AG04449 (cell line): ENCODE measurements at regions not wholly inside any gene's neighbourhood (a gene's known extent, or its start where the extent isn't known, plus 50 kb on each side); places are given as distances from the start of the nearest gene placed in this dataset.

Experiments used
- CTCF ChIA-PET: fragments of 350-600 bp; formaldehyde crosslinking; extraction: SDS; loops from one replicate; lab custom pipeline; 2021; ENCODE audit warnings: antibody characterized with exemption; lab: Yijun Ruan, JAX
- POLR2A ChIA-PET: fragments of 400-600, 350-600 bp; formaldehyde crosslinking; extraction: SDS; loops from one replicate; lab custom pipeline; 2020; ENCODE audit warnings: antibody characterized with exemption, inconsistent platforms; lab: Yijun Ruan, JAX
- DNase-seq: peaks from one replicate; pipeline ENCODE4 v3.0.0-alpha.2; 2010; ENCODE audit warnings: low read depth, low spot score
- H3K4me3 ChIP-seq: 2 replicates; pipeline ENCODE4 v1.5.1; 2011; ENCODE audit warnings: low read depth, mild to moderate bottlenecking, control low read depth, low read length
- TF ChIP-seq, protein P1 (sequence below): IDR thresholded peaks from one replicate; pipeline ENCODE4 v1.5.1; 2011; ENCODE audit warnings: mild to moderate bottlenecking, moderate library complexity, low read length, control low read depth, inconsistent platforms; ENCODE audit not compliant: insufficient read depth; ENCODE audit errors: missing control alignments

GRCh38 chr2:154924531-154924930, 226.0 kb downstream of the KCNJ3 start:
- POLR2A ChIA-PET, result no interaction called here
- no peak overlapping the region for H3K4me3 ChIP-seq
- DNase-seq, result no peak
- TF ChIP-seq, protein P1, sequence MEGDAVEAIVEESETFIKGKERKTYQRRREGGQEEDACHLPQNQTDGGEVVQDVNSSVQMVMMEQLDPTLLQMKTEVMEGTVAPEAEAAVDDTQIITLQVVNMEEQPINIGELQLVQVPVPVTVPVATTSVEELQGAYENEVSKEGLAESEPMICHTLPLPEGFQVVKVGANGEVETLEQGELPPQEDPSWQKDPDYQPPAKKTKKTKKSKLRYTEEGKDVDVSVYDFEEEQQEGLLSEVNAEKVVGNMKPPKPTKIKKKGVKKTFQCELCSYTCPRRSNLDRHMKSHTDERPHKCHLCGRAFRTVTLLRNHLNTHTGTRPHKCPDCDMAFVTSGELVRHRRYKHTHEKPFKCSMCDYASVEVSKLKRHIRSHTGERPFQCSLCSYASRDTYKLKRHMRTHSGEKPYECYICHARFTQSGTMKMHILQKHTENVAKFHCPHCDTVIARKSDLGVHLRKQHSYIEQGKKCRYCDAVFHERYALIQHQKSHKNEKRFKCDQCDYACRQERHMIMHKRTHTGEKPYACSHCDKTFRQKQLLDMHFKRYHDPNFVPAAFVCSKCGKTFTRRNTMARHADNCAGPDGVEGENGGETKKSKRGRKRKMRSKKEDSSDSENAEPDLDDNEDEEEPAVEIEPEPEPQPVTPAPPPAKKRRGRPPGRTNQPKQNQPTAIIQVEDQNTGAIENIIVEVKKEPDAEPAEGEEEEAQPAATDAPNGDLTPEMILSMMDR, result no peak
- CTCF ChIA-PET, result no interaction called here

- no peak overlapping the region for H3K4me3 ChIP-seq
- POLR2A ChIA-PET, result no interaction called here
- DNase-seq, result no peak
- TF ChIP-seq, protein P1, result no peak
- CTCF ChIA-PET, result no interaction called here
Measured at GRCh38 chr2:154914561-154914960, 216.1 kb downstream of the KCNJ3 start.

- DNase-seq, result no peak
- POLR2A ChIA-PET, result no interaction called here
- CTCF ChIA-PET, result no interaction called here
- H3K4me3 ChIP-seq, result no peak overlapping the region
- TF ChIP-seq, protein P1, result no peak
Measured at GRCh38 chr2:154912215-154912614, 213.7 kb downstream of the KCNJ3 start.

GRCh38 chr2:154911729-154912128, 213.2 kb downstream of the KCNJ3 start:
- DNase-seq, result no peak
- ChIA-PET CTCF (no interaction called here), POLR2A (no interaction called here)
- no peak overlapping the region for H3K4me3 ChIP-seq
- TF ChIP-seq, protein P1, result no peak

- no peak for DNase-seq
- no peak overlapping the region for H3K4me3 ChIP-seq
- ChIA-PET POLR2A (no interaction called here), CTCF (no interaction called here)
- TF ChIP-seq, protein P1, result no peak
Measured at GRCh38 chr2:154910701-154911100, 212.2 kb downstream of the KCNJ3 start.

- TF ChIP-seq, protein P1, result no peak
- CTCF ChIA-PET, result no interaction called here
- H3K4me3 ChIP-seq, result no peak overlapping the region
- DNase-seq, result no peak
- POLR2A ChIA-PET, result no interaction called here
Measured at GRCh38 chr2:154908327-154908726, 209.8 kb downstream of the KCNJ3 start.
